OCI-LY3 (cell line): ENCODE measurements at regions not wholly inside any gene's neighbourhood (a gene's known extent, or its start where the extent isn't known, plus 50 kb on each side); places are given as distances from the start of the nearest gene placed in this dataset.

ENCODE experiments used
- CTCF ChIP-seq: fragments of 200-600, 300-600 bp; sonication (generic); IDR thresholded peaks from 2 replicates; pipeline ENCODE4 v1.5.1; 2014; ENCODE audit warnings: antibody characterized with exemption, low read length, low read depth
- EZH2phosphoT487 ChIP-seq: fragments of 200-600 bp; shearing (Covaris generic); IDR thresholded peaks from 2 replicates; pipeline ENCODE4 v1.6.1; 2018; ENCODE audit warnings: antibody characterized with exemption, mixed run types, low read depth

GRCh38 chr18:79586436-79587225 lies 93.0 kb upstream of the CTDP1 start:
- TF ChIP-seq CTCF (no peak), EZH2phosphoT487 (no peak)
